Testis (tissue), 2 donors: ENCODE measurements at regions not wholly inside any gene's neighbourhood (a gene's known extent, or its start where the extent isn't known, plus 50 kb on each side); places are given as distances from the start of the nearest gene placed in this dataset.

Experiments
- DNase-seq: peaks from one replicate; pipeline ENCODE4 v3.0.0-alpha.2; 2019
- H3K27ac ChIP-seq, 2 donors: fragments of 200-600 bp; sonication (generic); one replicate each; pipeline ENCODE4 v1.5.1; 2019
- H3K27me3 ChIP-seq: fragments of 200-600 bp; sonication (generic); one replicate; pipeline ENCODE4 v1.5.1; 2019
- H3K36me3 ChIP-seq: fragments of 200-600 bp; sonication (generic); one replicate; pipeline ENCODE4 v1.5.1; 2017; ENCODE audit warnings: low read depth; ENCODE audit errors: missing control alignments
- H3K4me1 ChIP-seq: fragments of 200-600 bp; sonication (generic); one replicate; pipeline ENCODE4 v1.5.1; 2019
- H3K4me3 ChIP-seq, 2 donors: fragments of 200-600 bp; sonication (generic); one replicate each; pipeline ENCODE4 v1.5.1; 2017 to 2019
- H3K9me3 ChIP-seq: fragments of 200-600 bp; sonication (generic); one replicate; pipeline ENCODE4 v1.5.1; 2017
- POLR2A ChIP-seq: fragments of 450-650 bp; IDR thresholded peaks from one replicate; pipeline ENCODE4 v1.6.1; 2017; ENCODE audit warnings: antibody characterized with exemption, mild to moderate bottlenecking, moderate library complexity
- WGBS, 2 donors: methylation state at CpG; one replicate each; pipeline ENCODE4 v1.1.5; 2018; 5-methylcytosine and 5-hydroxymethylcytosine counted together
- intact Hi-C: fragments of 100-400 bp; cut with DNase I; formaldehyde crosslinking; loops from one replicate; pipeline ENCODE4 v1.15.1; 2023; ENCODE audit warnings: low total_unique reads
- TF ChIP-seq, protein P1 (sequence below), 3 experiments: fragments of 450-650 bp in 2 of 3; fragments of 200-600 bp in 1 of 3; sonication (generic) in 1 of 3; IDR thresholded peaks; one replicate each; pipeline ENCODE4 v1.5.1; 2016 to 2019; ENCODE audit warnings: antibody characterized with exemption in 3 of 3, mild to moderate bottlenecking in 2 of 3, moderate library complexity in 1 of 3

GRCh38 chr7:79782256-79782655 is 328.8 kb upstream of the MAGI2 start:
- no peaks in the 10 kb centered on the region for H3K9me3 ChIP-seq
- intact Hi-C loops: no loop called here
- 57 to 59% methylated on average over 3 of the region's 3 CpGs for WGBS, 2 donors

DNA sequence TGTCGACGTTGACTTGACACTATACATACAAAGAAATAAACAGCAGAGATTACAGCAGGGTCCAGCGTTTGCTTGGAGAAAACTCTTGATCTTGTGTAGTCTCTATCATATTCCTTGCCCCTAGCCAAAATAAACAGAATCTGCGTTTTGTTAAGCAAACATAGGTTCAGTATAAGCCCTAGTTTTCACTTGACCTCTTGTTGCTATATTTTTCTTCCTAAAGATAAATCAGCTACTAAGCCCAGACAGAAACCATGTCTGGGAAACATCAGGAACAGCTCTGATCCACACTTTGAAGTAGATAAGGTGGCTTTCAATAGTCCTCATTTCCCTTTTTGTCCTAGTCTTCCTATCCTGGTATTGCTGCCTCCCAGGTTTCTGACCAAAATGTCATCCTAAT is 328.2 kb upstream of the MAGI2 start:
- Histone ChIP-seq H3K4me1 (no peaks in the 10 kb centered on the region), H3K27me3 (no peaks in the 10 kb centered on the region), H3K27ac (no peak overlapping the region), H3K36me3 (no peaks in the 10 kb centered on the region), H3K9me3 (no peaks in the 10 kb centered on the region), H3K4me3 (no peak overlapping the region)
- intact Hi-C loops: no loop called here
- no peak for TF ChIP-seq POLR2A
- TF ChIP-seq, protein P1, sequence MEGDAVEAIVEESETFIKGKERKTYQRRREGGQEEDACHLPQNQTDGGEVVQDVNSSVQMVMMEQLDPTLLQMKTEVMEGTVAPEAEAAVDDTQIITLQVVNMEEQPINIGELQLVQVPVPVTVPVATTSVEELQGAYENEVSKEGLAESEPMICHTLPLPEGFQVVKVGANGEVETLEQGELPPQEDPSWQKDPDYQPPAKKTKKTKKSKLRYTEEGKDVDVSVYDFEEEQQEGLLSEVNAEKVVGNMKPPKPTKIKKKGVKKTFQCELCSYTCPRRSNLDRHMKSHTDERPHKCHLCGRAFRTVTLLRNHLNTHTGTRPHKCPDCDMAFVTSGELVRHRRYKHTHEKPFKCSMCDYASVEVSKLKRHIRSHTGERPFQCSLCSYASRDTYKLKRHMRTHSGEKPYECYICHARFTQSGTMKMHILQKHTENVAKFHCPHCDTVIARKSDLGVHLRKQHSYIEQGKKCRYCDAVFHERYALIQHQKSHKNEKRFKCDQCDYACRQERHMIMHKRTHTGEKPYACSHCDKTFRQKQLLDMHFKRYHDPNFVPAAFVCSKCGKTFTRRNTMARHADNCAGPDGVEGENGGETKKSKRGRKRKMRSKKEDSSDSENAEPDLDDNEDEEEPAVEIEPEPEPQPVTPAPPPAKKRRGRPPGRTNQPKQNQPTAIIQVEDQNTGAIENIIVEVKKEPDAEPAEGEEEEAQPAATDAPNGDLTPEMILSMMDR (IDR thresholded peaks at IDR 0.05): no peak
- WGBS, 2 donors: 26 to 46% methylated on average over 4 of the region's 4 CpGs
- no peak for DNase-seq

More at GRCh38 chr7:79782256-79782655, 328.8 kb upstream of the MAGI2 start:
- Histone ChIP-seq H3K4me1 (no peaks in the 10 kb centered on the region), H3K4me3 (no peak overlapping the region), H3K27ac (no peak overlapping the region), H3K27me3 (no peaks in the 10 kb centered on the region), H3K36me3 (no peaks in the 10 kb centered on the region)
- TF ChIP-seq, protein P1 (IDR thresholded peaks at IDR 0.05): no peak
- no peak for TF ChIP-seq POLR2A
- DNase-seq: no peak

GRCh38 chr7:79778786-79779770 is 325.6 kb upstream of the MAGI2 start:
- 86 to 93% methylated on average over 9 of the region's 9 CpGs for WGBS, 2 donors
- Histone ChIP-seq H3K9me3 (no peaks in the 10 kb centered on the region), H3K27ac (no peak overlapping the region), H3K36me3 (no peaks in the 10 kb centered on the region), H3K27me3 (no peaks in the 10 kb centered on the region), H3K4me1 (no peaks in the 10 kb centered on the region), H3K4me3 (no peak overlapping the region)
- intact Hi-C loops: no loop called here
- no peak for DNase-seq
- no peak for TF ChIP-seq POLR2A
- TF ChIP-seq, protein P1 (IDR thresholded peaks at IDR 0.05): no peak

GRCh38 chr7:79775911-79776310 is 322.4 kb upstream of the MAGI2 start:
- no peak for TF ChIP-seq POLR2A
- TF ChIP-seq, protein P1 (IDR thresholded peaks at IDR 0.05): no peak
- no peaks in the 10 kb centered on the region for H3K4me1 ChIP-seq
- H3K27ac ChIP-seq: no peak overlapping the region
- DNase-seq: no peak
- intact Hi-C loops: no loop called here
- WGBS, 2 donors: 78 to 82% methylated on average over 3 of the region's 3 CpGs
- no peaks in the 10 kb centered on the region for H3K9me3 ChIP-seq
- no peaks in the 10 kb centered on the region for H3K27me3 ChIP-seq
- H3K36me3 ChIP-seq: no peaks in the 10 kb centered on the region
- H3K4me3 ChIP-seq: no peak overlapping the region
